ENCODE measurements at regions not wholly inside any gene's neighbourhood (a gene's known extent, or its start where the extent isn't known, plus 50 kb on each side); places are given as distances from the start of the nearest gene placed in this dataset.

GRCh38 chr5:8831251-8831650 lies 714.6 kb downstream of the SEMA5A start:
- no peak for TF ChIP-seq CTCF (conservative IDR thresholded peaks at IDR 0.05)
- no peak for TF ChIP-seq ZFX (IDR thresholded peaks at IDR 0.05)

All from C4-2B (cell line).